Hematopoietic multipotent progenitor cell treated with erythropoietin and hydrocortisone succinate and interleukin-3 and kit ligand, for 6 days (in vitro differentiated cells): ENCODE measurements at regions not wholly inside any gene's neighbourhood (a gene's known extent, or its start where the extent isn't known, plus 50 kb on each side); places are given as distances from the start of the nearest gene placed in this dataset.

Experiments used
- DNase-seq: peaks from one replicate; pipeline ENCODE4 v3.0.0-alpha.2; 2015

GRCh38 chr6:169972736-169973135 is 221.3 kb downstream of the ERMARD start:
- DNase-seq: no peak

- DNase-seq: no peak
Observed at GRCh38 chr6:169972101-169972651, 220.8 kb downstream of the ERMARD start.

GRCh38 chr6:169971081-169971861 is 219.8 kb downstream of the ERMARD start:
- DNase-seq: no peak

GRCh38 chr6:169970306-169970988 is 219.0 kb downstream of the ERMARD start:
- DNase-seq: no peak

- DNase-seq: no peak
Observed at GRCh38 chr6:169969372-169970099, 218.1 kb downstream of the ERMARD start.

- DNase-seq: no peak
Observed at GRCh38 chr6:169968541-169969270, 217.3 kb downstream of the ERMARD start.

- no peak for DNase-seq
Observed at GRCh38 chr6:169967687-169968086, 216.3 kb downstream of the ERMARD start.

GRCh38 chr6:169966312-169967181 is 215.1 kb downstream of the ERMARD start:
- no peak for DNase-seq

- no peak for DNase-seq
Observed at GRCh38 chr6:169965657-169966311, 214.4 kb downstream of the ERMARD start.

- DNase-seq: no peak
Observed at GRCh38 chr6:169965239-169965638, 213.8 kb downstream of the ERMARD start.

- peak; percentile 10 for DNase-seq
Observed at GRCh38 chr6:169964486-169965180, 213.2 kb downstream of the ERMARD start.

GRCh38 chr6:169963581-169964297 is 212.3 kb downstream of the ERMARD start:
- no peak for DNase-seq

GRCh38 chr6:169962604-169963469 is 211.4 kb downstream of the ERMARD start:
- DNase-seq: no peak

- DNase-seq: peak; percentile 17
Observed at GRCh38 chr6:169961772-169962561, 210.5 kb downstream of the ERMARD start.

GRCh38 chr6:169960886-169961611 is 209.6 kb downstream of the ERMARD start:
- DNase-seq: no peak

- no peak for DNase-seq
Observed at GRCh38 chr6:169960521-169960885, 209.1 kb downstream of the ERMARD start.

GRCh38 chr6:169960003-169960344 is 208.6 kb downstream of the ERMARD start:
- no peak for DNase-seq
